Activated CD8-positive, alpha-beta T cell treated with anti-CD3 and anti-CD28 coated beads for 36 hours (primary cell): ENCODE measurements at regions not wholly inside any gene's neighbourhood (a gene's known extent, or its start where the extent isn't known, plus 50 kb on each side); places are given as distances from the start of the nearest gene placed in this dataset.

ENCODE experiments used
- ATAC-seq: fragments of 200-7000 bp; cut with Tn5 transposase; one replicate; pipeline ENCODE4 v1.10.0; 2021; ENCODE audit warnings: mild to moderate bottlenecking, moderate library complexity
- CTCF ChIA-PET: fragments of 350-600 bp; sonication (Branson Sonifier 250); formaldehyde crosslinking; loops from one replicate; lab custom pipeline; 2021; ENCODE audit warnings: antibody characterized with exemption; lab: Charles Lee
- POLR2A ChIA-PET: fragments of 350-600 bp; sonication (Branson Sonifier 250); formaldehyde crosslinking; loops from one replicate; lab custom pipeline; 2021; ENCODE audit warnings: antibody characterized with exemption; lab: Charles Lee
- DNase-seq: peaks from one replicate; pipeline ENCODE4 v3.0.0-alpha.2; 2020
- H3K27ac Mint-ChIP-seq: one replicate; pipeline ENCODE4 v1.8.0; 2021; ENCODE audit warnings: mild to moderate bottlenecking, mixed read lengths
- H3K27me3 Mint-ChIP-seq: one replicate; pipeline ENCODE4 v1.8.0; 2021; ENCODE audit warnings: mixed read lengths
- H3K36me3 Mint-ChIP-seq: one replicate; pipeline ENCODE4 v1.8.0; 2021; ENCODE audit warnings: low read depth, mixed read lengths
- H3K4me1 Mint-ChIP-seq: one replicate; pipeline ENCODE4 v1.8.0; 2021; ENCODE audit warnings: low read depth, mixed read lengths
- H3K4me3 Mint-ChIP-seq: one replicate; pipeline ENCODE4 v1.8.0; 2021; ENCODE audit warnings: mild to moderate bottlenecking, moderate library complexity, mixed read lengths
- H3K9me3 Mint-ChIP-seq: one replicate; pipeline ENCODE4 v1.8.0; 2021; ENCODE audit warnings: mixed read lengths
- intact Hi-C: fragments of 100-400 bp; cut with micrococcal nuclease; formaldehyde crosslinking; loops from one replicate; pipeline ENCODE4 v1.10.0; 2022
- TF ChIP-seq, protein P1 (sequence below): fragments of 200-600 bp; IDR thresholded peaks from one replicate; pipeline ENCODE4 v1.8.0; 2022; ENCODE audit warnings: antibody characterized with exemption, mild to moderate bottlenecking

- ChIA-PET POLR2A (interaction anchor here (0.8 kb wide), 2 partner anchors 8 to 10 kb away, joined by 3 to 5 read pairs; no protein-coding TSS in a partner anchor), CTCF (interaction anchor here (1.2 to 1.6 kb wide), 2 partner anchors 10 to 232 kb away, joined by 3 to 5 read pairs; no protein-coding TSS in a partner anchor)
- no peak overlapping the region for H3K27ac Mint-ChIP-seq
- ATAC-seq = no peak
- intact Hi-C loops = no loop called here
- no peaks in the 10 kb centered on the region for H3K9me3 Mint-ChIP-seq
- H3K4me3 Mint-ChIP-seq = no peak overlapping the region
- H3K27me3 Mint-ChIP-seq = no peaks in the 10 kb centered on the region
- H3K36me3 Mint-ChIP-seq = no peaks in the 10 kb centered on the region
- H3K4me1 Mint-ChIP-seq = no peaks in the 10 kb centered on the region
- TF ChIP-seq, protein P1, sequence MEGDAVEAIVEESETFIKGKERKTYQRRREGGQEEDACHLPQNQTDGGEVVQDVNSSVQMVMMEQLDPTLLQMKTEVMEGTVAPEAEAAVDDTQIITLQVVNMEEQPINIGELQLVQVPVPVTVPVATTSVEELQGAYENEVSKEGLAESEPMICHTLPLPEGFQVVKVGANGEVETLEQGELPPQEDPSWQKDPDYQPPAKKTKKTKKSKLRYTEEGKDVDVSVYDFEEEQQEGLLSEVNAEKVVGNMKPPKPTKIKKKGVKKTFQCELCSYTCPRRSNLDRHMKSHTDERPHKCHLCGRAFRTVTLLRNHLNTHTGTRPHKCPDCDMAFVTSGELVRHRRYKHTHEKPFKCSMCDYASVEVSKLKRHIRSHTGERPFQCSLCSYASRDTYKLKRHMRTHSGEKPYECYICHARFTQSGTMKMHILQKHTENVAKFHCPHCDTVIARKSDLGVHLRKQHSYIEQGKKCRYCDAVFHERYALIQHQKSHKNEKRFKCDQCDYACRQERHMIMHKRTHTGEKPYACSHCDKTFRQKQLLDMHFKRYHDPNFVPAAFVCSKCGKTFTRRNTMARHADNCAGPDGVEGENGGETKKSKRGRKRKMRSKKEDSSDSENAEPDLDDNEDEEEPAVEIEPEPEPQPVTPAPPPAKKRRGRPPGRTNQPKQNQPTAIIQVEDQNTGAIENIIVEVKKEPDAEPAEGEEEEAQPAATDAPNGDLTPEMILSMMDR = no peak
- DNase-seq = no peak
These were observed 105.4 kb upstream of the ZMIZ1 start for GRCh38 chr10:78963074-78964034.

DNA sequence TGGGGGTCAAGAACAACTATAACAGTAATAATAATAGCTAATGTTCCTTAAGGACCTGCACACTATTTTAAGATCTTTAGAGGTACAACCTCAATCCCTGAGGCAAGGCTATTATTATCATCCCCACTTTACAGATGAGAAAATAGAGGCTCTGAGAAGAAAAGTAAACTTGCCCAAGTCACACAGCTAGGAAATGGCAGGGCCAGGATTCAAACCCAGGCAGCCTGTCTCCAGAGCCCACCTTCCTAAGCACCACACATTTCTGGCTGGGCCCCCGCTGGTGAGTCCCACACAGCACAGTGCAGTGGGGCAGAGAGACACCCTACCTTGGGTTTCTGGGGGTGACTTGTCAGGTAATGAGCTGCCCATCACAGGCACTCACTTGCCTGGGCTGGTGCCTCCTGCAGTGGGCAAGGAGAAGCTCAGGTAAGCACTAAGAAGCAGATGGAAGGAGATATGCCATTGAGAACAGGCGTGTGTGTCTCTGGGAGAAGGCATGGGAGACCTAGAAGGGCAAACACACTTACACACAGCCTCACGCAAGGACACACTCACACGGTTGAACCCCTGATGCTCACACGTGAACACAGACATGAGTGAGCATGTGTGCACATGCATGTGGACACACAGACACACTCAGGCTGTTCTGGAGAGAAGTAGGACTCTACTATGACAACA, 104.4 kb upstream of the ZMIZ1 start:
- no peaks in the 10 kb centered on the region for H3K27me3 Mint-ChIP-seq
- ATAC-seq = no peak
- CTCF ChIA-PET = interaction anchor here (1.2 kb wide), 1 partner anchor 9 kb away, joined by 3 read pairs; no protein-coding TSS in a partner anchor
- H3K4me1 Mint-ChIP-seq = no peaks in the 10 kb centered on the region
- no peak overlapping the region for H3K27ac Mint-ChIP-seq
- H3K4me3 Mint-ChIP-seq = no peak overlapping the region
- H3K36me3 Mint-ChIP-seq = no peaks in the 10 kb centered on the region
- intact Hi-C loops = no loop called here
- no peak for DNase-seq
- no peaks in the 10 kb centered on the region for H3K9me3 Mint-ChIP-seq
- TF ChIP-seq, protein P1 = no peak
- POLR2A ChIA-PET = interaction anchor here (0.8 kb wide), 1 partner anchor 9 kb away, joined by 5 read pairs; no protein-coding TSS in a partner anchor

GRCh38 chr10:78964952-78965633, 103.7 kb upstream of the ZMIZ1 start:
- Mint-ChIP-seq H3K36me3 (no peaks in the 10 kb centered on the region), H3K27ac (no peak overlapping the region), H3K4me1 (no peaks in the 10 kb centered on the region), H3K9me3 (no peaks in the 10 kb centered on the region), H3K4me3 (no peak overlapping the region), H3K27me3 (no peaks in the 10 kb centered on the region)
- intact Hi-C loops = no loop called here
- ATAC-seq (no peak), DNase-seq (no peak)
- POLR2A ChIA-PET = no interaction called here
- CTCF ChIA-PET = interaction anchor here (1.2 kb wide), 1 partner anchor 8 kb away, joined by 3 read pairs; no protein-coding TSS in a partner anchor
- TF ChIP-seq, protein P1 = no peak

- TF ChIP-seq, protein P1 = no peak
- POLR2A ChIA-PET = no interaction called here
- no peak for ATAC-seq
- no peaks in the 10 kb centered on the region for H3K36me3 Mint-ChIP-seq
- no peak for DNase-seq
- H3K9me3 Mint-ChIP-seq = no peaks in the 10 kb centered on the region
- CTCF ChIA-PET = interaction anchor here (1.0 to 1.2 kb wide), 2 partner anchors 8 to 26 kb away, joined by 3 read pairs; no protein-coding TSS in a partner anchor
- H3K4me1 Mint-ChIP-seq = no peaks in the 10 kb centered on the region
- intact Hi-C loops = no loop called here
- no peak overlapping the region for H3K27ac Mint-ChIP-seq
- H3K27me3 Mint-ChIP-seq = no peaks in the 10 kb centered on the region
- H3K4me3 Mint-ChIP-seq = no peak overlapping the region
These were observed 102.5 kb upstream of the ZMIZ1 start for GRCh38 chr10:78966182-78966787.
